GM12865 (cell line): ENCODE measurements at regions not wholly inside any gene's neighbourhood (a gene's known extent, or its start where the extent isn't known, plus 50 kb on each side); places are given as distances from the start of the nearest gene placed in this dataset.

ENCODE experiments used
- DNase-seq: peaks from one replicate; pipeline ENCODE4 v3.0.0; 2010; ENCODE audit warnings: low read depth
- H3K4me3 ChIP-seq: 2 replicates; pipeline ENCODE4 v1.5.1; 2011; ENCODE audit warnings: mild to moderate bottlenecking, low read depth, low read length, control low read depth
- TF ChIP-seq, protein P1 (sequence below): IDR thresholded peaks from 2 replicates; pipeline ENCODE4 v1.5.1; 2011; ENCODE audit warnings: low read length, control low read depth, low read depth, inconsistent platforms; ENCODE audit not compliant: insufficient read depth; ENCODE audit errors: missing control alignments

GRCh38 chr4:18630218-18631110 lies 608.9 kb upstream of the LCORL start:
- H3K4me3 ChIP-seq, result no peak overlapping the region
- TF ChIP-seq, protein P1, sequence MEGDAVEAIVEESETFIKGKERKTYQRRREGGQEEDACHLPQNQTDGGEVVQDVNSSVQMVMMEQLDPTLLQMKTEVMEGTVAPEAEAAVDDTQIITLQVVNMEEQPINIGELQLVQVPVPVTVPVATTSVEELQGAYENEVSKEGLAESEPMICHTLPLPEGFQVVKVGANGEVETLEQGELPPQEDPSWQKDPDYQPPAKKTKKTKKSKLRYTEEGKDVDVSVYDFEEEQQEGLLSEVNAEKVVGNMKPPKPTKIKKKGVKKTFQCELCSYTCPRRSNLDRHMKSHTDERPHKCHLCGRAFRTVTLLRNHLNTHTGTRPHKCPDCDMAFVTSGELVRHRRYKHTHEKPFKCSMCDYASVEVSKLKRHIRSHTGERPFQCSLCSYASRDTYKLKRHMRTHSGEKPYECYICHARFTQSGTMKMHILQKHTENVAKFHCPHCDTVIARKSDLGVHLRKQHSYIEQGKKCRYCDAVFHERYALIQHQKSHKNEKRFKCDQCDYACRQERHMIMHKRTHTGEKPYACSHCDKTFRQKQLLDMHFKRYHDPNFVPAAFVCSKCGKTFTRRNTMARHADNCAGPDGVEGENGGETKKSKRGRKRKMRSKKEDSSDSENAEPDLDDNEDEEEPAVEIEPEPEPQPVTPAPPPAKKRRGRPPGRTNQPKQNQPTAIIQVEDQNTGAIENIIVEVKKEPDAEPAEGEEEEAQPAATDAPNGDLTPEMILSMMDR, result no peak
- no peak for DNase-seq

- TF ChIP-seq, protein P1, result no peak
- DNase-seq, result no peak
- no peak overlapping the region for H3K4me3 ChIP-seq
These were observed 606.0 kb upstream of the LCORL start for GRCh38 chr4:18627447-18628005.

- no peak overlapping the region for H3K4me3 ChIP-seq
- no peak for DNase-seq
These were observed 605.4 kb upstream of the LCORL start for GRCh38 chr4:18626996-18627395.

DNA sequence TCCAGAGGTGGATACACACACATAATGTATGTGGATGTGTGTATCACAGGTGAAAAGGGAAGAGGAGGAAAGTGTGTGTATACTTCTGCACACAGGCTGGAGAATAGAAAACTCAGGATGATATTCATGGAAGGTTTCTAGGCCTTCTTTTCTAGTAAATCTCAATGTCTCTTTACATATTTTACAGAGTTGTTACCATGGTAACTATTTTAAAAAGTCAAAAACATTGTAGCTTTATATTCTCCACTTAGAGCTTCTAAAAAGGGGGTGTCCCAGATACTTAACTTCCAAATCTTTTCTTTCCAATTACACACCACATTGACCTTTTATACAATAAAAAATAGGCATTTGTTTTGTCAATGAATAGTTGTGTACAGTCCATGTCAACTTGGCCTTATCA lies 604.8 kb upstream of the LCORL start:
- no peak overlapping the region for H3K4me3 ChIP-seq
- TF ChIP-seq, protein P1, result no peak
- no peak for DNase-seq

More at GRCh38 chr4:18626996-18627395, 605.4 kb upstream of the LCORL start:
- TF ChIP-seq, protein P1, result no peak

GRCh38 chr4:18621186-18621585 lies 599.6 kb upstream of the LCORL start:
- no peak for DNase-seq
- TF ChIP-seq, protein P1, result no peak

DNA sequence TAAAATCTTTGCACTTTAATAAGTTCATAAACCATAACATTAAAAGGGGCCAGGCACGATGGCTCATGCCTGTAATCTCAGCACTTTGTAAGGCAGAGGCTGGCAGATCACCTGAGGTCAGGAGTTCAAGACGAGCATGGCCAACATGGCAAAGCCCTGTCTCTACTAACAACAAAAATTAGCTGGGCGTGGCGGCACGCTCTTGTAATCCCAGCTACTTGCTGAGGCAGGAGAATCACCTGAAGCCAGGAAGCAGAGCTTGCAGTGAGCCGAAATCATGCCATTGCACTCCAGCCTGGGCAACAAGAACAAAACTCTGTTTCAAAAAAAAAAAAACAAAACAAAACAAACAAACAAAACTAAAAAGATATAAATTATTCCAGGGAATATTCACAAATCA lies 595.2 kb upstream of the LCORL start:
- no peak overlapping the region for H3K4me3 ChIP-seq
- no peak for DNase-seq
- TF ChIP-seq, protein P1, result no peak

More at GRCh38 chr4:18621186-18621585, 599.6 kb upstream of the LCORL start:
- H3K4me3 ChIP-seq, result no peak overlapping the region
